Uterus (tissue), 2 donors: ENCODE measurements at regions not wholly inside any gene's neighbourhood (a gene's known extent, or its start where the extent isn't known, plus 50 kb on each side); places are given as distances from the start of the nearest gene placed in this dataset.

Source experiments
- CTCF ChIP-seq, 4 experiments: fragments of 200-600 bp in 2 of 4; fragments of 450-650 bp in 2 of 4; sonication (generic) in 2 of 4; IDR thresholded peaks; one replicate each; pipeline ENCODE4 v1.5.1; 2016 to 2019; ENCODE audit warnings: antibody characterized with exemption in 4 of 4, mild to moderate bottlenecking in 2 of 4, moderate library complexity in 1 of 4
- POLR2A ChIP-seq, 2 donors: fragments of 450-650 bp; IDR thresholded peaks; one replicate each; pipeline ENCODE4 v1.6.1; 2016; ENCODE audit warnings: antibody characterized with exemption in 2 of 2, mild to moderate bottlenecking in 1 of 2, moderate library complexity in 1 of 2

DNA sequence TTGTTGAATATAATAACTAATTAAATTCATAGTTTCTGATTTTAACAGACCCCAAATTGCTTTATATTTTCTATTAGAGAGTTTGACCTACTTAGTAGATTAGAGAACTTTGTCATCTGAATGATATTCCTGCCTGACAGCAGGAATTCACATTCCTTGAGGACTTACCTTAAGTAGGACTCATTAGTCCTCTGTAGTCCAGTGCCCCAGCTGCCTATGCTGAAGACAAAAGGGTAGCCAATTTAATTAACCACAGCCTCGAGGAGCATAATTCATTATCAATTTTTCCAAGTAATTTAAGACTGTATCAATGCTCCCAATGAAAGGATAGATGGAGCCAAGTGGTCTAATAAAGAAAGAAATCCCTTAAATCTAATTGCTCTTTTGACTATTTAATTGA, 1405.0 kb upstream of the IGFBP7 start:
- no peak for TF ChIP-seq CTCF (IDR thresholded peaks at IDR 0.05)
- TF ChIP-seq POLR2A (IDR thresholded peaks at IDR 0.05): no peak
